ENCODE measurements at regions not wholly inside any gene's neighbourhood (a gene's known extent, or its start where the extent isn't known, plus 50 kb on each side); places are given as distances from the start of the nearest gene placed in this dataset.

DNA sequence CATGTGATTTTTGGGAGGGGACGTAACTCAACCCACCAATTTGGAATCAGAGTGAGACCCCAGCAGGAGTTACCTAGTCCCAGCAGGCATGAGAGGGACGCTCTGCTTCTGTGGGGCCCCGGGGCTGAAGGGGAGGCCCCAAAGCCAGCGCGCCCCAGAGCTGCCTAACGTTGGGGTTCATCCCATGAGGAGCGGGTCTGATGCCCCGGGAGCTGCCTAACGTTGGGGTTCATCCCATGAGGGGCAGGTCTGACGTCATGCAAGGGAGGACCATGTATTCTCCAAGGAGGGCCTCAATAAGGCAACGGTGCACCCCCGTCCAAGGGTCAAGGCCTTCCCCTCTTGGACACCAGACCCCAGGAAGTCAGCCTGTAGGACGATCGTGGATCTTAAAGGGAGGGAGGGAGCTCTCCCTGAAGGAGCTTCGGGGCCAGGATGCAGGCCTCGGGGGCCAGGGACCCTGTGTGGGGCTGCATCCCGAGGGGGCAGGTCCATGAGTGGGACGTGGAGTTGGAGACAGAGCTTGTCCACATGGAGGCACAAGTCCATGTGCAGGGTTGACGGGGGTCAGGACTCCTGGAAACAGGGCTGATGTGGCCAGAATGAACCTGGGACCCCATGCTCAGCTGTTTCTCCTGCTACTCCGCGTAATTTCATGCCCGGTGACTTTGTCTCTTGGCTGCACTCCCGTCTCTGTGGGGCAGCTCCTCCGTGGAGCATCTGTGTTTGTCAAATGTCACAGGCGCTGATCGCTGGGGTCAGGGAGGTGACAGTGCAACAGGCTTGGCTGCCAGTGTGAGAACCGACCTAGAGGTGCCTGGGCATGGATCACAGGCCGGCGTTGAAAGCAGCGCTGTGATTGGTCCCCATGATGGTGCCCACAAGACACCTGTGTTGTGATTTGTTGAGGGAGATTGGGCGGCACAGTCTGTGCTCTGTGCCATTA lies 1029.1 kb downstream of the BRD1 start:
- Histone ChIP-seq H2AFZ (ENCODE audit: low read length) (no peak overlapping the region), H3F3A (ENCODE audit: low read depth) (no peaks in the 10 kb centered on the region)

GRCh38 chr22:48797731-48798130 lies 1029.9 kb downstream of the BRD1 start:
- TF ChIP-seq EZH2phosphoT487 (IDR thresholded peaks at IDR 0.05; ENCODE audit: borderline replicate concordance) = no peak
- TF ChIP-seq, protein P1, sequence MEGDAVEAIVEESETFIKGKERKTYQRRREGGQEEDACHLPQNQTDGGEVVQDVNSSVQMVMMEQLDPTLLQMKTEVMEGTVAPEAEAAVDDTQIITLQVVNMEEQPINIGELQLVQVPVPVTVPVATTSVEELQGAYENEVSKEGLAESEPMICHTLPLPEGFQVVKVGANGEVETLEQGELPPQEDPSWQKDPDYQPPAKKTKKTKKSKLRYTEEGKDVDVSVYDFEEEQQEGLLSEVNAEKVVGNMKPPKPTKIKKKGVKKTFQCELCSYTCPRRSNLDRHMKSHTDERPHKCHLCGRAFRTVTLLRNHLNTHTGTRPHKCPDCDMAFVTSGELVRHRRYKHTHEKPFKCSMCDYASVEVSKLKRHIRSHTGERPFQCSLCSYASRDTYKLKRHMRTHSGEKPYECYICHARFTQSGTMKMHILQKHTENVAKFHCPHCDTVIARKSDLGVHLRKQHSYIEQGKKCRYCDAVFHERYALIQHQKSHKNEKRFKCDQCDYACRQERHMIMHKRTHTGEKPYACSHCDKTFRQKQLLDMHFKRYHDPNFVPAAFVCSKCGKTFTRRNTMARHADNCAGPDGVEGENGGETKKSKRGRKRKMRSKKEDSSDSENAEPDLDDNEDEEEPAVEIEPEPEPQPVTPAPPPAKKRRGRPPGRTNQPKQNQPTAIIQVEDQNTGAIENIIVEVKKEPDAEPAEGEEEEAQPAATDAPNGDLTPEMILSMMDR (conservative IDR thresholded peaks at IDR 0.05; ENCODE audit: low read length) = no peak
- Histone ChIP-seq H3K79me2 (ENCODE audit: insufficient read depth, low read length) (no peaks in the 10 kb centered on the region), H3F3A (ENCODE audit: low read depth) (no peaks in the 10 kb centered on the region), H3K9me2 (replicated peaks; ENCODE audit: low read depth, low read length) (no peaks in the 10 kb centered on the region), H3K36me3 (ENCODE audit: insufficient read depth, low read length) (no peaks in the 10 kb centered on the region), H3K4me1 (ENCODE audit: insufficient read depth, low read length, poor library complexity, severe bottlenecking) (no peaks in the 10 kb centered on the region), H3K27me3 (ENCODE audit: insufficient read depth, low read length, poor library complexity, severe bottlenecking) (no peaks in the 10 kb centered on the region), H3K9me3 (ENCODE audit: insufficient read depth, low read depth, low read length) (peaks cover 26% of the 10 kb centered on the region; the same call in 1 of the 2 replicates), H3K4me3 (ENCODE audit: low read length, poor library complexity, severe bottlenecking) (no peak overlapping the region), H4K20me1 (ENCODE audit: insufficient read depth, low read length, poor library complexity, severe bottlenecking) (no peaks in the 10 kb centered on the region), H3K9ac (ENCODE audit: low read depth, low read length, poor library complexity, severe bottlenecking) (no peak overlapping the region), H2AFZ (ENCODE audit: low read length) (no peak overlapping the region), H3K4me2 (ENCODE audit: low read depth, low read length, poor library complexity, severe bottlenecking) (no peak overlapping the region)

More for the DNA sequence above, 1029.1 kb downstream of the BRD1 start:
- H4K20me1 ChIP-seq (ENCODE audit: insufficient read depth, low read length, poor library complexity, severe bottlenecking) = no peaks in the 10 kb centered on the region
- H3K9me2 ChIP-seq (replicated peaks; ENCODE audit: low read depth, low read length) = no peaks in the 10 kb centered on the region
- H3K79me2 ChIP-seq (ENCODE audit: insufficient read depth, low read length) = no peaks in the 10 kb centered on the region
- H3K36me3 ChIP-seq (ENCODE audit: insufficient read depth, low read length) = no peaks in the 10 kb centered on the region
- no peaks in the 10 kb centered on the region for H3K4me1 ChIP-seq (ENCODE audit: insufficient read depth, low read length, poor library complexity, severe bottlenecking)
- H3K4me3 ChIP-seq (ENCODE audit: low read length, poor library complexity, severe bottlenecking) = no peak overlapping the region
- no peak overlapping the region for H3K4me2 ChIP-seq (ENCODE audit: low read depth, low read length, poor library complexity, severe bottlenecking)
- H3K9me3 ChIP-seq (ENCODE audit: insufficient read depth, low read depth, low read length) = peaks cover 29% of the 10 kb centered on the region; the same call in 1 of the 2 replicates
- H3K27me3 ChIP-seq (ENCODE audit: insufficient read depth, low read length, poor library complexity, severe bottlenecking) = no peaks in the 10 kb centered on the region
- no peak overlapping the region for H3K9ac ChIP-seq (ENCODE audit: low read depth, low read length, poor library complexity, severe bottlenecking)
- TF ChIP-seq, protein P1 (conservative IDR thresholded peaks at IDR 0.05; ENCODE audit: low read length) = no peak
- TF ChIP-seq EZH2phosphoT487 (IDR thresholded peaks at IDR 0.05; ENCODE audit: borderline replicate concordance) = no peak

GRCh38 chr22:48796310-48797015 lies 1031.2 kb downstream of the BRD1 start:
- Histone ChIP-seq H2AFZ (ENCODE audit: low read length) (no peak overlapping the region), H3K9me3 (ENCODE audit: insufficient read depth, low read depth, low read length) (peaks cover 22% of the 10 kb centered on the region; the same call in 1 of the 2 replicates), H3K36me3 (ENCODE audit: insufficient read depth, low read length) (no peaks in the 10 kb centered on the region), H3K9ac (ENCODE audit: low read depth, low read length, poor library complexity, severe bottlenecking) (no peak overlapping the region), H3K9me2 (replicated peaks; ENCODE audit: low read depth, low read length) (no peaks in the 10 kb centered on the region), H3K79me2 (ENCODE audit: insufficient read depth, low read length) (no peaks in the 10 kb centered on the region), H3F3A (ENCODE audit: low read depth) (no peaks in the 10 kb centered on the region), H3K4me1 (ENCODE audit: insufficient read depth, low read length, poor library complexity, severe bottlenecking) (no peaks in the 10 kb centered on the region), H3K4me3 (ENCODE audit: low read length, poor library complexity, severe bottlenecking) (no peak overlapping the region), H3K27me3 (ENCODE audit: insufficient read depth, low read length, poor library complexity, severe bottlenecking) (no peaks in the 10 kb centered on the region), H4K20me1 (ENCODE audit: insufficient read depth, low read length, poor library complexity, severe bottlenecking) (no peaks in the 10 kb centered on the region), H3K4me2 (ENCODE audit: low read depth, low read length, poor library complexity, severe bottlenecking) (no peak overlapping the region)
- TF ChIP-seq EZH2phosphoT487 (IDR thresholded peaks at IDR 0.05; ENCODE audit: borderline replicate concordance) = no peak
- TF ChIP-seq, protein P1 (conservative IDR thresholded peaks at IDR 0.05; ENCODE audit: low read length) = no peak
